ELF-1 (cell line): ENCODE measurements at regions not wholly inside any gene's neighbourhood (a gene's known extent, or its start where the extent isn't known, plus 50 kb on each side); places are given as distances from the start of the nearest gene placed in this dataset.
"Not testable (repeated sequence)": the region's sequence is repeated elsewhere in the genome, so short reads cannot be mapped to it uniquely, and the experiment has no call there.

ENCODE experiments used
- DNase-seq: peaks from one replicate; pipeline ENCODE4 v3.0.0-alpha.2; 2016; ENCODE audit warnings: low read depth, low spot score

DNA sequence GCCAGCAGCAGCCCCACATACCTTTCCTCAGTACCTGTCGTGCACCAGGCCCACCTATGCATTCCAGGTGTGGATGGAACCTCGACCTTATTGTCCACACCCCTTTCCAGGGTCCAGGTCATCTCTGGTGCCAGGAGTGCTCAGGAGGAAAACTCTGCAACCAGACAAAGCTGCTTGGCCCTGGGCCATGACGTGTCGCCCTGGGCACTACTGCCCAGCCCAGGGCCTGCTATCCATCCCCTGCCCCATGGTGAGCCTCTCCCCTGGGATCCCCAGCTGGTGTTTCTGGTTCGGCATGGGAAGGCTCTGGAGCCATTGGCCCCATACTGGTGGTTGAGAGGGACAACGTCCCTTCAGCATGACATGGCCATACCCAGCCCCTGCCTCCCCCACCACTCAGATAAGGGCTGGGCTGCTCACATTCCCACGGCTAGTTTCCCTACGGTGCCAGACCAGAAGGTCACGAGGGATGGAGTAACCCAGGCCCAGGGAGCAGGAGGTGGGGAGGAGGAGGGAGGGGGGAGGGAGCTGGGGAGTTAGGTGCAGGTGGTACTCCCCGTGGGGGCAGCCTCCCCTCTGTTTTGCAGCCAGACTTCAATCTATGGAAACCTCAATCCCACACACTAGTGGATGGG lies 123.2 kb upstream of the MTLN start:
- DNase-seq: not testable (repeated sequence)

DNA sequence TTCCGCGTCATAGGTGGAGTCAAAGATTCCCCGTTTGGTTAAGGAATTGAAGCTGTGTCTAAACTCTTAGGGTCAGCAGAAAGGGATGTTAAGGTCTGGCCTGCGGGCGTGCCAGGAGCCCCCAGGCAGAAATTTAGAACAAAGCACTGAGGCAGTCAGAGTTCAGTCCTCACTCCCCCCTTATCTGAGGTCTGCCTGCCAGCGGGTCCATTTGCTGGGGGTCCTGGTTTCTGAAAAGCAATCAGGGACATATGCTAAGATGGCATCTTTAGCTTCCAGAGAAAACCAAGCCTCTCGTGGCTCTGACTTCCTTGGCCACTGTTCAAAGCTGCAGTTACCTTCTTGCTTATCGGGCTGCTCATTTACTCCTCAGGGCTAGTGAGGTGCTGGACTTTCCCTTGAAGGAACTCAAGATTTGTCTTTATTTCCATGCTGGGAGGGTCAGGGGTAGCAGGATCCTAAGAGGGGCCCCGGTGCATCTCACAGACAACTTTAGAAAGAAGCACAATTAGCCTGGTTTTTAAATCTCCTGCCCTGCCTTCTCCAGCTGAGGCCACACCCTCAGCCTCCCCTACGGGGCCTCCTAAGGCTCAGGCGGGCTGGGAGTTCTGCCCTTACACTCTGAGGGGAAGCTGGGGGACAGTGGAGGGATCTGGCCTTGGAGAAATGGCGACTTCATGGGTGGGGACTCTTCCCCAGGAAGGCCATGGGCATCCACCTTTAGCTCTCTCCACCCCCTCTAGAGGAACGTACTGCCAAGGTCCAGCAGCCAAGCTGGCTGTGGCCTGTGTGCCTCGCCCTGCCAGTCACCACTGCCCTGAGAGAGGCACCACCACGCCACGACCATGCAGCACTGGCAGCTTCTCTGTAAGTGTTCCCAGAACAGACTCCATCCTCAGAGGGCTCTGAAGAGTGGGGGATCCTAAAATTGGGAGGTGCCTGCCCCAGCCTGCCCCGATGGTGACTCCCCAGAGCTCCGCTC lies 121.1 kb upstream of the MTLN start:
- not testable (repeated sequence) for DNase-seq

DNA sequence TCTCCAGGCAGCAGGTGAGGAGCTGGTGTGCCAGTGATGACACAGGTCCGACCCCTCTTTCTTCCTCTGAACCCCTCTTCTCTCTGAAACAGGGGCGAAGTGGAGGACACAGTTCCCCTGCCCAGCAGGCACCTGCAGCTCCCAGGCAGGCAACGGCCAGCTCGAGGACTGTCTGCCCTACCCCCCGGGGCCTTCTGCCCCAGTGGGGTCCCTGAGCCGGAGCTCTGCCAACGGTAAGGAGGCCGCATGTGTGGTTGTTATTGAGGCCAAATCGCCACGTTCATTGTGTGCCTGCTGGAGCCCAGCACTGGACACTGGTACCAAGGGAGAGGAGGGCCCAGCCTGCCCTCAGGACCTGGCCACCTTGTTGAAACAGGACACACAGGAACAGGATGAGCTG lies 119.3 kb upstream of the MTLN start:
- DNase-seq: not testable (repeated sequence)

DNA sequence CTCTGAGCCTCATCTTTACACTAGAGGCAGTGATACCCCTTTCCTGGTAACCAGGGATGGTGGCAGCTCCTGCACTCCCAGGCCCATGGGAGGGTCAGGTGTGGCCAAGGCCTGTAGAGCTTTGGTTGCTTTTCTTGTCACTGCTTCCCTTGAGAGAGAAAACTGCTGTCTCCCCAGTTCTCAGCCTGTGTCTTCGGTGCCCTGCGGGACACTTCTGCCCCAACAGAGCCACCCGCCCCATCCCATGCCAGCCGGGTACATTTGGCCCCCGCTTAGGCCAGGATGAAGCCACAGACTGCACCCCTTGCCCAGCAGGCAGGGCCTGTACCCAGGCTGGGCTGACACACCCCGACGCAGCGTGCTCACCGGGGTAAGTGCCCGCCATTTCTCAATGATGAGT lies 117.4 kb upstream of the MTLN start:
- not testable (repeated sequence) for DNase-seq

GRCh38 chr2:110329158-110329557 lies 116.8 kb upstream of the MTLN start:
- DNase-seq: not testable (repeated sequence)

DNA sequence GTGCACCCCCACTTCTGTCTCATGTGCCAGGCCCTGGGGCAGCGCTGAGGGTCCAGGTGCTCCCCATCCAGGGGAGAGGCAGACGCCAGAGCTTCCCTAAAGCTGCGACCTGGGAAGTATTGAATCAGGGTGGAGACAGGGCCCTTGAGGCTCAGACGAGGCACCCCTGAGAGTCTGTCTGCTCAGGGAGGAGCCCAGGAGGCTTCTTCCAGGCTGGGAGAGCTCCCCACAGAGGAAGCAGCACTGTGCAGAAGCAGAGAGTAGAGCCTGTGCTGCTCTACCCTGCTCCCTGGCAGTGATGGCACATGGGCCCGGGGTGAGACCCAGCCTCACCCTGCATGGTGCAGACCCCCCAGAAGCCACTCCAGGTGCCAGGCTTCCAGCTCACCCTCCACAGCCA lies 116.3 kb upstream of the MTLN start:
- not testable (repeated sequence) for DNase-seq

- DNase-seq: not testable (repeated sequence)
These were observed 111.5 kb upstream of the MTLN start for GRCh38 chr2:110323832-110324231.

DNA sequence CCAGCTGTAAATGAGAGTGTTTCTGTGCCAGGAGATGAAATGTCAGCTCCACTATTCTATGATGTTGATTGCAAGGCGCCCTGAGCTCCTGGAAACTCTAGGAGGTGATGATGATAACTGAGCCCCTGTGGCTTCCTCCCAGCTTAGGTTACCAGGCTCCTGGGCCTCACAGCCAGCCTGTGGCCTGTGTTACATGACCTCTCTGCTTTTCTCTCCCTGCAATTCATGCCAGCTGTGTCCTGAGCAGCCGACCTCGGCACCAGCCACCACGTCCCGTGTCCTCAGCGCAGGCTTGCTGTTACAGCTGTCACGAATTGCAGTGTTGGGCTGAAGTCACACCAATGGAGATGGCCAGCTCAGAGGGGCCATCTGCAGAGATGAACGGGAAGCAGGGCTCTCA lies 110.2 kb upstream of the MTLN start:
- not testable (repeated sequence) for DNase-seq

DNA sequence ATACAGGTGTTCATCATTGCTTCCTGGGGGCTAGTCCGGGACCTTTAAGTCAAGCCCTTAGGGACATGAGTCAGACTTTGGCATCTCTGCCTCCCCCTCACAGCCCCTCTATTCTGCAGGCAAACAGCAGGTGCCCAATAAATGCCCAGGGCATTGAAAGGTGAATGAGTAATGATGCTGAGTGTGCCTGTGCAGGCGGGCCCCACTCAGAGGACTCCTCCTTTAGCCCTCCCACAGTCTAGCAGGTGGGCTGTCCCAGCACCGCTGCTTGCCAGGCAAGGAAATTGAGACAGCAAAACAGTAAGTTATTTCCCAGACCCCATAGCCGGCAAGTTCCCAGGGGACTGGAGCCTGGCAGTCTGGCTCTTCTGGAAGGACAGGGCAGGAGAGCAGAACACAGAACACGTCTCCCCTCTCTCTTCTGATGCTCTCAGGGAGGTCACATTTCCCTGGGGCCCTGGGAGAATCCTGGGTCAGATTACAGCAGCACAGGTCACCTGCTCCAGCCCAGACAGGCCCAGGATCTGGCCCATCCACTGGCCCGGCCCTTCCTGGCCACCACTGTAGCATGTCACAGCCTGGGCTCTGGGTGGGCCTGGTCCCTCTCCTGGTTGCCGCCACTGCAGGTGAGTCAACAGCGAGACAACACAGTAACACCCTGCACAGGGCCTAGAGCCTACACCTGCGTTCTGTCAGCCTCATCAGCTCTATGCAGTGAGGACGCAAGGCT lies 108.7 kb upstream of the MTLN start:
- DNase-seq: not testable (repeated sequence)

DNA sequence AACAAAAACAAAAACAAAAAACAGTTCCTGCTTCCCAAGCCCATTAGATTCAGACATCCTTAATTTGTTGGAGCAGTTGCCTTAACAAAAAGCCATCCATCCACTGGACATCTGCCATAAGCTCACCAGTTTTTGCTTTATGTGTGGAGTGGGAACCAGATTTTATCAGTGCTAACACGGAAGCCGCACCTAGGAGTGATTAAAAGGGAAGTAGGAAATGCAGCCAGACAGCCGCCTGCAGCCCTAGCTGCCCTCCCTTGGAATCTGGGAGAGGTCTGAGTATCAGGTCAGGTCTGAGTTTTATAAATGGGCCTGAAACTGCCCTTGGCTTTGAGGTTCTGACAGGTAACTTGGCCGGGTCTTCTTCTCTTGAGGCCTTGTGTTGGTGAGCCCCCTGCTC lies 106.6 kb upstream of the MTLN start:
- not testable (repeated sequence) for DNase-seq

- DNase-seq: not testable (repeated sequence)
These were observed 105.0 kb upstream of the MTLN start for GRCh38 chr2:110317377-110317776.

- not testable (repeated sequence) for DNase-seq
These were observed 103.9 kb upstream of the MTLN start for GRCh38 chr2:110316051-110316865.

DNA sequence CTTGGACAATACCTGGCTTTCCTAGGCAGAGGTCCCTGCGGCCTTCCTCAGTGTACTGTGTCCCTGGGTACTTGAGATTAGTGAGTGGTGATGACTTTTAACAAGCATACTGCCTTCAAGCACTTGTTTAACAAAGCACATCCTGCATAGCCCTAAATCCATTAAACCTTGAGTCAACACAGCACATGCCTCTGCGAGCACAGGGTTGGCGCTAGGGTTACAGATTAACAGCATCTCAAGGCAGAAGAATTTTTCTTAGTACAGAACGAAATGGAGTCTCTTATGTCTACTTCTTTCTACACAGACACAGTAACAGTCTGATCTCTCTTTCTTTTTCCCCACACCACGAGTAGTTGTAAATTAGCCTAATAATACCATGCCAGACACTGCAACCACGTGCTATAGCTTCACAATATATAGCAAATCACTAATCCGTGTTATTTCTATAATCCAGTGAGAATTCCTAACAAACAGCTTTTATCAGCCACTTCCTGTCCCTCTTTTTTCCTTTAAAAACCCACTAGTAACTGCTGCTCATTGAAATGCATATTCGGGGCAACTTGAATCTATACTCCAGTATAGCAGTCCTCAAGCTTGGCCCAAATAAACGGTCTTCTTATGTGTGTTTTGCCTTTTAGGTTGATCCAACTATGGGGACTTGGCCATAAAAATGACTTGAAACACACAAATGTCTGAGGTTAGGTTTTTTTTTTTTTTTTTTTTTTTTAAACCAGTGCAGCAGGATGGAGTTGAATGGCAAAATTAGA lies 102.9 kb upstream of the MTLN start:
- DNase-seq: not testable (repeated sequence)

- not testable (repeated sequence) for DNase-seq
These were observed 102.1 kb upstream of the MTLN start for GRCh38 chr2:110314472-110314871.

DNA sequence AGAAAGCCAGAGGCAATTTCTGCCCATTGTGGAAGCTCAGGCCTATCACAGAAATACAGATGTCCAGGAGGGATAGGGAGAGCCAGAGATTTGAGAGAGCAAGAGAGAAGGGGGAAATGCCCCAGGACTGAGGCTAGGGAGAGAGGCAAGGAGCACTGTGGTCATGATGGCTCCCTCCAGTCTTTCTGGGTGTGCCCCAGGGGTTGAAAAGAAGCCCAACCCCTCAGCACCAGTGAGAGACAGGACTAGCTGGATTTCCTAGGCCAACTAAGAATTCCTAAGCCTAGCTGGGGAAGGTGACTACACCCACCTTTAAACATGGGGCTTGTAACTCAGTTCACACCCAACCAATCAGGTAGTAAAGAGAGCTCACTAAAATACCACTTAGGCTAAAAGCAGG lies 100.7 kb upstream of the MTLN start:
- not testable (repeated sequence) for DNase-seq

DNA sequence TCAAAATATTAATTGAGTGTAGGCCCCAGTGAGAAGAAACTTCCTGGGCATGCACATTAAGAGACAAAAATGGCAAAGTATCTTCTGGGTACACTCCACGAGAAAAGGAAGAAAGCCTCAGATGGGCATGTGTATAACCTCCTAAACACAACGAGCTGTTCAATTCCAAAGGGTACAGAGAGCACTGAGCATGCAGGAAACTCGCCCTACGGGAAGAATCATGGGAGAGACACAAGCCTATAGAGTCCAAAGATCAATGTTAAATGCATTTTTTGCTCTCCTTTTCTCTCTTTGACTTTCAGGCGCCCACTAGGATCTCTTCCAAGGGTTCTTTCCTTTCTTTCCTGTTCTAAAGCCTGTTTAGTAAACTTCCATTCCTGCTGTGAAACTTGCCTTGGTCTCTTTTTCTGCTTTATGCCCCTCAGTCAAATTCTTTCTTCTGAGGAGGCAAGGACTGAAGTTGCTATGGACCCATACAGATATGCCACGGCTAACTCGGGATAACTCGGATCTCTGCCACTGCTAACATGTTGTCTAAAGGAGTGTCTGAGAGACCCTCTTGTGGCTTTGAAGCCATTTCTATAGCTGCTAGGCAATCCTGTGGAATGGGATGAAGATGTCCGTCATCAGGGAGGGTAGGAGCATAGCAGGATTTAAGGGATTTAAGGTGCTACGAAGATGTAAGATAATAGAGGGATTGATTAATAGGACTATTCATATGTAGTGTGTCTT lies 99.5 kb upstream of the MTLN start:
- not testable (repeated sequence) for DNase-seq

DNA sequence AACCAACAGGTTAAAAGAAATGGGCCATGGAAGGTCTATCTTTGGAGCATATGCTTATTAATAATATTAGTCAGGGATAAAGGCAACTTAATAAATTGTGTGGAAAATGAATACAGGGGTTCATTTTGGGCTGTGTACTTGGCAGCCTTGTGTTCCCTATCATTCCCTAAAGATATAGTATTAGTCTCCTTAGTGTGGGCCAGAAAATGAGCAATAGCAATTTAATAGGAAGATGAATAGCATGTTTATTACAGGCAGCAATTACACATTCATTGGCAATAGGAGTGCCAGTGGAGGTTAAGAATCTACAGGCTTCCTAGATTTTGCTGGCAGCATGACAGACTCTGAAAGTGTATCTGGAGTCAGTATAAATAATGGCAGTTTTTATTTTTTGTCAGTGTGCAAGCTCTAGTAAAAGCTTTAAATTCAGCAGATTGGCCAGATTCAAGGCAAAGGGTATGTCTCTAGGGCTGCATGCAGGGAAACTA lies 98.7 kb upstream of the MTLN start:
- DNase-seq: not testable (repeated sequence)

DNA sequence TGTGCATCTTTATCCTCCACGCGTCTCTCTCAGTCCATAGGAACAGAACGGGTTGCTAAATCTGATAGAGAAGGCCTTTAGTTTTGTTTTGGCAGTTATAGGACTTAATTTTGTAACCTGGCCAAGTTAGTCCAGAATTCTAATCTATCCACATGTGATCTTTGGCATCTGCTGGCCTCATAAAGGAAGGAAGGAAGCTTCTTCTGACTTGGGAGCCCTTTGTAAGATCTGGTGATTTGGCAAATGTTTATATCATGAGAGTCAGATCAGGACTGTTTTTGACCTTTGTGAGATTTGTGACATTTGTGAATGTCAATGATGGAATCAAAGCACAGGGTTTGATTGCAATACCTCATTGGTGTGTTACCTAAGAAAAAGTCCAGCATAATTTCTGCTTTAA lies 96.4 kb upstream of the MTLN start:
- not testable (repeated sequence) for DNase-seq

DNA sequence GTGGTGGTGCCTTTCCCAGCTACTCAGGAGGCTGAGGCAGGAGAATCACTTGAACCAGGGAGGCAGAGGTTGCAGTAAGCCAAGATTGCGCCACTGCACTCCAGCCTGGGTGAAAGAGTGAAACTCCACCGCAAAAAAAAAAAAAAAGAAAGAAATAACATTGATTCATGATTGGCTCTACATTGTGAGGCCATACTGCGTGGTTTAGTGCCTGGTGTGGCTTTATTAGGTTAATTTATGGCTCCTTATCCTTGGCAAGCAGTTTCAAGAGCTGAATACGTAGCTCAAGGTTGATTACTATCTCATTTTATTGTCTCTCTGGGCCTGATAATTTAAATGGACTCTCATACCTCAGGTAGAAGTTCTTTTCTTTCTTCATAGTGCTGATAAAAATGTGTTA lies 80.5 kb upstream of the MTLN start:
- not testable (repeated sequence) for DNase-seq
